Erythroblast (primary cell): ENCODE measurements at regions not wholly inside any gene's neighbourhood (a gene's known extent, or its start where the extent isn't known, plus 50 kb on each side); places are given as distances from the start of the nearest gene placed in this dataset.

Experiments
- GATA1 ChIP-seq: IDR thresholded peaks from 2 replicates; pipeline ENCODE4 v1.6.1; 2011; ENCODE audit warnings: low read depth, mild to moderate bottlenecking, control low read depth, low read length, moderate library complexity
- POLR2A ChIP-seq: IDR thresholded peaks from 2 replicates; pipeline ENCODE4 v1.6.1; 2011; ENCODE audit warnings: mild to moderate bottlenecking, low read length

DNA sequence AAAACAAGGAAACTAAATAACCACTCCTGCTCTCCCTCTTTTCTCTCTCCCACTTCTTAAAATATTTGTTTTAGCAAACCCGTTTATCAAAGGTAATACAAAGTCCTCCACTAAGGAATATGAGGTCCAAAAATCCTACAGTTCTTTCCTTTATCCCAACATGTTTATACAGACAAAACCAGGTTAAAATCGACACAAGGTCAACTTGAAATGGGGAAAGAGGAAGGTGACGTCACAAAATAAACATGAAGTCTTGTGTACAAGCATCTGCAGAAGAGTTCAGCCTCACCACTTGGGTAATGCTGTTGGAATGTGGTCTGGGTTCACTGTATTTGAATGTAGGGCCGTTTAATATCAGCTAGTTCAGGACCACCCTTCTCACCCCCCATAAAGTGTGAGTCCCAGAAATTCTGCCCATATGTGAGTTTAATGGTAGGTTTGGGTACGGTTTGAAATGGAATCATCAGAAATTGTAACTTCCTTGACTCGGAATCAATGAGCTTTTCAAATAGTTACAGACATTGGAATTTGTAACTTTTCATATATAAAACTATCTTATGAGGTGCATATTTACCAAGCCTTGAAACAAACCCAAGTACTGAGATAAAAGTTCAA lies 120.0 kb upstream of the SLC38A2 start:
- no peak for TF ChIP-seq POLR2A
- no peak for TF ChIP-seq GATA1
